ENCODE measurements at regions not wholly inside any gene's neighbourhood (a gene's known extent, or its start where the extent isn't known, plus 50 kb on each side); places are given as distances from the start of the nearest gene placed in this dataset.

GRCh38 chr10:109103278-109103677 is 820.0 kb downstream of the XPNPEP1 start:
- Histone ChIP-seq H2BK20ac (ENCODE audit: low read depth, low read length) (no peak overlapping the region), H2AFZ (replicated peaks; ENCODE audit: low read length, poor library complexity) (no peak overlapping the region), H3K23ac (ENCODE audit: low read depth, low read length) (no peak overlapping the region), H3K56ac (ENCODE audit: extremely low read depth, insufficient read depth, low read length) (no peak overlapping the region), H3K79me1 (ENCODE audit: low read depth in 1 of 2, low read length in 2 of 2) (no peaks in the 10 kb centered on the region), H3K14ac (replicated peaks; ENCODE audit: low read depth, low read length) (no peak overlapping the region), H3K9ac (ENCODE audit: low read depth, low read length) (no peak overlapping the region), H3K36me3 (ENCODE audit: control insufficient read depth, insufficient read depth, low read length) (no peaks in the 10 kb centered on the region), H2AK9ac (replicated peaks; ENCODE audit: low read depth, low read length, poor library complexity) (no peak overlapping the region), H3K9me1 (ENCODE audit: insufficient read depth, low read length) (no peaks in the 10 kb centered on the region), H3K4me2 (ENCODE audit: low read depth, low read length) (no peak overlapping the region), H2AK5ac (ENCODE audit: low read depth, low read length) (no peak overlapping the region), H2BK120ac (ENCODE audit: low read depth, low read length) (no peak overlapping the region), H4K5ac (ENCODE audit: low read depth, low read length) (no peak overlapping the region), H3K4ac (ENCODE audit: low read depth, low read length) (no peak overlapping the region), H3K4me3 (ENCODE audit: insufficient read depth, low read depth, low read length) (no peak overlapping the region), H3K27me3 (ENCODE audit: control insufficient read depth, insufficient read depth, low read length) (no peaks in the 10 kb centered on the region), H2BK5ac (ENCODE audit: low read depth, low read length, poor library complexity, severe bottlenecking) (no peak overlapping the region), H3K9me3 (ENCODE audit: control insufficient read depth, insufficient read depth, low read length) (no peaks in the 10 kb centered on the region), H2BK15ac (ENCODE audit: low read depth, low read length) (no peak overlapping the region), H3K27ac (ENCODE audit: insufficient read depth, low read length) (no peak overlapping the region), H4K91ac (ENCODE audit: insufficient read depth, low read depth, low read length) (no peak overlapping the region), H3K4me1 (ENCODE audit: control insufficient read depth, insufficient read depth, low read length) (no peaks in the 10 kb centered on the region), H4K8ac (ENCODE audit: low read depth in 2 of 2, low read length in 2 of 2) (no peak overlapping the region), H4K20me1 (ENCODE audit: insufficient read depth, low read length) (no peaks in the 10 kb centered on the region), H3K18ac (ENCODE audit: low read depth, low read length) (no peak overlapping the region)
- no CpG with 5 or more reads among the region's 2 CpGs for WGBS, 2 experiments (ENCODE audit: extremely low coverage in 2 of 2, insufficient read length in 1 of 2)
- intact Hi-C loops (cut with micrococcal nuclease) (no loop called here), dilution Hi-C loops (cut with HindIII; ENCODE audit: low sequenced_read_pairs, unreplicated experiment) (no loop called here), in situ Hi-C loops (cut with MboI; ENCODE audit: low sequenced_read_pairs) (no loop called here)
- ChIA-PET CTCF (no interaction called here), POLR2A (ENCODE audit: unreplicated experiment) (no interaction called here)
- TF ChIP-seq CHD1 (IDR thresholded peaks at IDR 0.05; ENCODE audit: low read depth, low read length) (no peak), BHLHE40 (IDR thresholded peaks at IDR 0.05; ENCODE audit: low read depth, low read length) (no peak)
- DNase-seq, result no peak
- ATAC-seq (ENCODE audit: low read depth), result no peak
- BruUV-seq (replicated peaks), result no TSS peak

Data from IMR-90 (cell line).